Left colon (tissue), 2 donors: ENCODE measurements at regions not wholly inside any gene's neighbourhood (a gene's known extent, or its start where the extent isn't known, plus 50 kb on each side); places are given as distances from the start of the nearest gene placed in this dataset.
"Not testable (repeated sequence)": the region's sequence is repeated elsewhere in the genome, so short reads cannot be mapped to it uniquely, and the experiment has no call there.

Source experiments
- ATAC-seq: fragments of 200-7000 bp; cut with Tn5 transposase; one replicate; pipeline ENCODE4 v1.9.1; 2020; ENCODE audit warnings: mild to moderate bottlenecking, moderate library complexity
- DNase-seq, 2 donors: peaks; one replicate each; pipeline ENCODE4 v3.0.0-alpha.2; 2020
- intact Hi-C, 2 donors: fragments of 100-400 bp; cut with DNase I in 1 of 2; cut with micrococcal nuclease in 1 of 2; formaldehyde crosslinking; loops; one replicate each; pipeline versions ENCODE4 v1.11.2 to v1.14.0; 2022; cut with DNase I, micrococcal nuclease
- donor health status: DM: no; HTN: no; CAD: no.
- donor health status: DM: yes; HTN: yes; CAD: no.

DNA sequence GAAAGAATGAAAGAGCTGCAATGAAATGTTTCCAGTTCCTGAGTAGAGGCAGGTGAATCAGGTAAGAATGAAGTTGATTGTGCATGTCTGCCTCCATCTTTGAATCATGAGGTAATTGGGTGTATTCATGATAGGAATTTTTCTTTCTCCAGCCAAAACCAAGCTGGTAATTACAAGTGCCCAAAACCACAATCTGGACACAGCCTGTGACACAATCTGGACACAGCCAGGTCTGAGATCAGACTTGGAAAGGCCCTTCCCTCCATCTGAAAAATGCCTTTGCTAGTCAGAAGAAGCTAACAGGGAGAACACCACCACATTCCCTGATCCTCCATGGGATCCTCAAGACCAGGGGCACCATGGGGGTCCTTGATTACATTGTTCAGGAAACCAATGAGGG is 338.5 kb upstream of the THBS1 start:
- no peak for ATAC-seq
- intact Hi-C loops: no loop called here
- DNase-seq: no peak

- no peak for ATAC-seq
Observed at GRCh38 chr15:39243396-39243795, 337.5 kb upstream of the THBS1 start.

GRCh38 chr15:39244776-39245175 is 336.1 kb upstream of the THBS1 start:
- DNase-seq (no peak), ATAC-seq (no peak)
- intact Hi-C loops: no loop called here

More at GRCh38 chr15:39243396-39243795, 337.5 kb upstream of the THBS1 start:
- DNase-seq: no peak
- intact Hi-C loops: no loop called here

DNA sequence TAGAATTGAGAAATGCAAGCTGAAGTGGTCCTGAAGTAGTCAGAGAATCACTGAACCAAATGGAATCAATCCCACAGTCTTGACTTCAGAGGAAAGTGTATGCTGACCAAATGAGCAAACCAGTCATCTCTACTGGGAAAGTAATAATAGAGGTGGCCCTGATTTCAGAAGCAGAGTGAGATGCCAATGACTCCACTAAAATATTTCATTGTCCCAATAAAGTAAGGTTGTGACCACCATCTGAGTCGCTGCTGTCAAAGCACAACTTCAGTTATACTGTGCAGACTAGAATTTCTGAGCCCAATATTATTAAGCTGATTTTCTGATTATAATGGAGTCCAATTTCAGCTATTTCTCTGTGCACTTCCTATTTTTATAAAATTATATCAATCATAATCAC is 334.4 kb upstream of the THBS1 start:
- ATAC-seq (no peak), DNase-seq (no peak)
- intact Hi-C loops: no loop called here

GRCh38 chr15:39247574-39247973 is 333.3 kb upstream of the THBS1 start:
- intact Hi-C loops: no loop called here
- no peak for DNase-seq
- ATAC-seq: no peak

DNA sequence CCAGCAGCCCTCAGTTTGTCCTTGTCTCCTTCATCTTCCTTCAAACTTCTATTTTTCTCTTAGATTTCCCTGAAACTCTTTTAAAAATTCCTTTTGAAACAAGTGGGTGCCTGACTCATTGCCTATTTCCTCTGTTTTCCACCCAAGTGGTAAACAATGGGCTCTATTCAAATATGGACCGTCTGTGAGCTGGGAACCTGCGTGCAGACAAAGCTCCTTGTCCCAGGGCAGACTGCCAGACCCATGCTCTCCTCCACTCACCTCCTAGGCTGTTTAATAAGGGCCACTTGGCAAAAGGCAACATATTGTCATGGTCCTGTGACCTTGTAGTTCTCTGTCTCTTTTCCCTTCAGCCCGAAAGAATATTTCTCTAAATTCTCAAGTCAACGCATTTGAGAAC is 332.7 kb upstream of the THBS1 start:
- intact Hi-C loops: no loop called here
- ATAC-seq: no peak
- no peak for DNase-seq

DNA sequence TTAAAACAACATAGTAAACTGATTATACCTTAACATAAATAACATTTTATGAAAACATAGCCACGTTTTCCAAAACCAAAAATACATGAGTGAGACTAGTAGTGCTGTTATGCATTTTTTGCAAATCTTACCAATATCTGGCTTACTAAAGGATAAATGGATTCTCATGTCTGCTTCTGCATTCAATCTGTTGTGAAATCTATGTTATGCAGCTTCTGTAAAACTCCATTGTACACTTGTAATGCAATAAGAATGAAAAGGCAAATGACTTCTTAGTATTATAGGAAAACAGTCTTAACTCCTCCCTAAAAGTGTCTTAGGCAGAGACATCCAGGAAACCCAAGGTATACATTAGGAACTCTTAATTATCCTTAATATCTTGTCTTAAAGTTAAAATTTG is 330.9 kb upstream of the THBS1 start:
- ATAC-seq (no peak), DNase-seq (no peak)
- intact Hi-C loops: no loop called here

- ATAC-seq: no peak
- intact Hi-C loops: no loop called here
Observed at GRCh38 chr15:39250460-39251186, 330.3 kb upstream of the THBS1 start.

GRCh38 chr15:39251413-39252133 is 329.3 kb upstream of the THBS1 start:
- ATAC-seq: no peak
- intact Hi-C loops: no loop called here

More at GRCh38 chr15:39250460-39251186, 330.3 kb upstream of the THBS1 start:
- no peak for DNase-seq

DNA sequence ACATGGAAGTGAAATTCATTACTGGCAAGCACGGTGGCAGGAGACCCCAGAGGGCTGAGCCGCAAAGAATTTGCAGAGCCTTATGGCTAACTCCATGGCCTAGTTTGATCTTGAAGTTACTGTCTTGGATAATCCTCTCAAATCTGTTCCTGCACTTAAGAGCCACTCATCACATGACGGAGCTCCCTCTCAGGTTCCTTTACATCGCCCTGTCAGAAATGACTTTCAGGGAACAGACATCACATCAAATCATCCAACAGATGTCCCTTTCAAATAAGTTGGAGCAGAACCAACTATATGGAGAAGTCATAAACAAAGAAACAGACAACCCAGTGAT is 328.8 kb upstream of the THBS1 start:
- ATAC-seq (no peak), DNase-seq (no peak)
- intact Hi-C loops: no loop called here

More at GRCh38 chr15:39251413-39252133, 329.3 kb upstream of the THBS1 start:
- no peak for DNase-seq

DNA sequence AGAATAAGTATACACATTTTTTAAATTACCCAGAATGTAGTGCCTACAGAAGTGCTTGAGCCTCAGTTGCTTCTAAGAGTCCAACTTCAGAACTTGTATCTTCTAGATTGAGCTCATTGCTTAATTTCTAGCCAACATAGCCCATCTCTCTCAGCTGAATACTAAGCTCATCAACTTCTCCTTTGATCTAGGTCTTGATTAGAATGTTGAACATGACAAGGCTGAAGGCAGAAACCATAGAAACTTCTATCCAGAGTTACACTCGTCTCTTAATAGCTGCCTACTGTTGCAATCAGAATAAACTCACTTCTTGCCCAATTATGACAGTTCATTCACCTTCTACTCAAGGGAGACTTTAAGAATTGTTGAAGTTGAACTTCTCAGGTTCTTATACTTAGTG is 327.3 kb upstream of the THBS1 start:
- intact Hi-C loops: no loop called here

DNA sequence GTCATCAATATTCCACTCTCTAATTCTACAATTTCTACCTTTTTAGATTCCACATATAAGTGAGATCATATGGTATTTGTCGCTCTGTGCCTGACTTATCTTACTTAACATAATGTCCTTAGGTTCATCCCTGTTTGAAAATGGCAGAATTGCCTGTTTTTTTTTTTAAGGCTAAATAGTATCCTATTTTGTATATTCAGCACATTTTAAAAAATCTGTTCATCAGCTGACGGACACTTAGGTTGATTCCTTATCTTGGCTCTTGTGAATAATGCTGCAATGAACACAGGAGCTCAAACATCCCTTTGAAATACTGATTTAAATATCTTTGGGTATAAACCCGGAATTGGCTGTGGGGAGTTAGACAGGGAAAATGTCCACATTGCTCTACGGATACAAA is 326.7 kb upstream of the THBS1 start:
- DNase-seq (no peak), ATAC-seq (no peak)

More for the DNA sequence above, 327.3 kb upstream of the THBS1 start:
- DNase-seq (no peak), ATAC-seq (no peak)

GRCh38 chr15:39255760-39256159 is 325.1 kb upstream of the THBS1 start:
- intact Hi-C loops: no loop called here
- DNase-seq: no peak
- peak; percentile 44 for ATAC-seq

More for the DNA sequence above, 326.7 kb upstream of the THBS1 start:
- intact Hi-C loops: no loop called here

DNA sequence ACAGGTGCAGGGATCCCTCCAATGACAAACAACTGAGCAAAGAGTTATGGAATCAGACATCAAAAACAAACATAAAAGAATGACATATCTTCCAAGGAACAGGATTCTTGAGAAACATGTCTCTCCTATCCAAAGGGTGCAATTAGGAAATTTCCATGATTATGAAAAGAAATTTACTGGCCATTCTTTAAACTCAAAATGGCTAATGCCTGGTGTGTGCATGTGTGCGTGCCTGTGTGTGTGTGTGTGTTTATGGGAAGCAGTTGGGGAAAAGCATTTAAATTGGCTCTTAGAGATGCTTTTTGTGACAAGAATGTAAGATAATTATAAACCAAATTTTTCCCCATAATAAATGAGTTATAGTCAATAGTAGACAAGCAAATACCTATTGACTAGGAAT is 320.5 kb upstream of the THBS1 start:
- intact Hi-C loops: no loop called here
- no peak for ATAC-seq

DNA sequence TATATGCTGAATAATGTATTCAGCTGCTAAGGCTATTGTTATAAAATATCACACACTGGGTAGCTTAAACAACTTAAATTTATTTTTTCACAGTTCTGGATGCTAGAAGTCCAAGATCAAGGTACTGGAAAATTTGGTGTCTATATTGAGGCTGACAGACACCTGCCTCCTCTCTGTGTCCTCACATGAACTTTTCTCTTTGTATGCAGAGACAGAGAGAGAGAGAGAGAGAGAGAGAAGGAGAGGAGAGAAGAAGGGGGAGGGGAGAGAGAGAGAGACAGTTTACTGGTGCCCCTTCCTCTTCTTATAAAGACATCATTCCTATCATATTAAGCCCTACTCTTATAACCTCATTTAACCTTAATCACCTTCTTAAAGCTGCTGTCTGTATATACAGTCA is 320.1 kb upstream of the THBS1 start:
- ATAC-seq (no peak), DNase-seq (no peak)
- intact Hi-C loops: no loop called here

More for the DNA sequence above, 320.5 kb upstream of the THBS1 start:
- no peak for DNase-seq

DNA sequence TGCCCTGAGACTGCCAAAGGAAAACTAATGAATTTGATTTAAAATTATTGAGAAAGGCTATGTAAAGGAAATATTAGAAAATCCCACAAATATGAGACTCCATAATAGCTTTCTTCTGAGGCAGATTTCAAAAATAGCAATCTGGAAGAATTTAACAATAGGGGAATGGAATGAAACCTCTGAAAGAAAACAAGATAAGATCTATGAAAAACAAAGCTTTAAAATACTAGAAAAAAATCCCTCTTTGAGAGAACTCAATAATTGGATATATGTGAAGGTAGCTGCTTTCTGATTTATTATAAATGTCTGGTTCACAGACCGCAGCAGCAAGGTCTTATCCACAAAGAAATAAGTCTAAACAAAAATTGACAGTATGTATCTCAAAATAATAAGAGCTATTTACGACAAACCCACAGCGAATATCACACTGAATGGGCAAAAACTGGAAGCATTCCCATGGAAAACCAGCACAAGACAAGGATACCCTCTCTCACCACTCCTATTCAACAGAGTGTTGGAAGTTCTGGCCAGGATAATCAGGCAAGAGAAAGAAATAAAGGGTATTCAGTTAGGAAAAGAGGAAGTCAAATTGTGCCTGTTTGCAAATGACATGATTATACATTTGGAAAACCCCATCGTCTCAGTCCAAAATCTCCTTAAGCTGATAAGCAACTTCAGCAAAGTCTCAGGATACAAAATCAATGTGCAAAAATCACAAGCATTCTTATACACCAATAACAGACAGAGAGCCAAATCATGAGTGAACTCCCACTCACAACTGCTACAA is 319.3 kb upstream of the THBS1 start:
- ATAC-seq, intact Hi-C loops, DNase-seq: not testable (repeated sequence)

- intact Hi-C loops, ATAC-seq, DNase-seq: not testable (repeated sequence)
Observed at GRCh38 chr15:39262995-39263772, 317.7 kb upstream of the THBS1 start.

GRCh38 chr15:39265261-39265660 is 315.6 kb upstream of the THBS1 start:
- intact Hi-C loops: no loop called here
- DNase-seq (no peak), ATAC-seq (no peak)

GRCh38 chr15:39266890-39267289 is 314.0 kb upstream of the THBS1 start:
- intact Hi-C loops: no loop called here
- ATAC-seq: no peak
- DNase-seq: no peak
